ENCODE measurements at regions not wholly inside any gene's neighbourhood (a gene's known extent, or its start where the extent isn't known, plus 50 kb on each side); places are given as distances from the start of the nearest gene placed in this dataset.

DNA sequence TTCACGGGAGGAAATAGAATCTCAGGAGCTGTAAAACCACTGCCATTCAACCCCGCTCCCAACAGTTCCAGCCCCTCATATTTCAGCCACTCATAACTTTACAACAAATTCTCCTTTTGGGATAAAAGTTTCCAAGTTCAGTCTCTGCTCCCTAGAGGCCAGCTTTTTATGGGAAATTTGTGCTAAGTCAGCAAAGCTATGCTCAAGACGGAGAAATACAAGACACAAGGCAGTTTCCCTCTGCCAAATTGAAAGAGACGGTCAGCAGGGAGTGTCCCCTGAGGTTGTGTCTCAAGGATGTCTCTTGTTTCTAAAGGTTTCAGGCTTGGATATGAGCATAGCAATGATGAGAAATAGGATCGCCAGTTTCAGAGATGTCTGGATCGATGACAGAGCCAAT is 608.6 kb downstream of the CCDC171 start:
- H3K4me3 ChIP-seq (replicated peaks; ENCODE audit: low read depth, low read length): no peak overlapping the region
- DNase-seq (ENCODE audit: extremely low read depth, low read depth): no peak
- TF ChIP-seq, protein P1, sequence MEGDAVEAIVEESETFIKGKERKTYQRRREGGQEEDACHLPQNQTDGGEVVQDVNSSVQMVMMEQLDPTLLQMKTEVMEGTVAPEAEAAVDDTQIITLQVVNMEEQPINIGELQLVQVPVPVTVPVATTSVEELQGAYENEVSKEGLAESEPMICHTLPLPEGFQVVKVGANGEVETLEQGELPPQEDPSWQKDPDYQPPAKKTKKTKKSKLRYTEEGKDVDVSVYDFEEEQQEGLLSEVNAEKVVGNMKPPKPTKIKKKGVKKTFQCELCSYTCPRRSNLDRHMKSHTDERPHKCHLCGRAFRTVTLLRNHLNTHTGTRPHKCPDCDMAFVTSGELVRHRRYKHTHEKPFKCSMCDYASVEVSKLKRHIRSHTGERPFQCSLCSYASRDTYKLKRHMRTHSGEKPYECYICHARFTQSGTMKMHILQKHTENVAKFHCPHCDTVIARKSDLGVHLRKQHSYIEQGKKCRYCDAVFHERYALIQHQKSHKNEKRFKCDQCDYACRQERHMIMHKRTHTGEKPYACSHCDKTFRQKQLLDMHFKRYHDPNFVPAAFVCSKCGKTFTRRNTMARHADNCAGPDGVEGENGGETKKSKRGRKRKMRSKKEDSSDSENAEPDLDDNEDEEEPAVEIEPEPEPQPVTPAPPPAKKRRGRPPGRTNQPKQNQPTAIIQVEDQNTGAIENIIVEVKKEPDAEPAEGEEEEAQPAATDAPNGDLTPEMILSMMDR (IDR thresholded peaks at IDR 0.05; ENCODE audit: low read depth, low read length, missing control alignments): no peak

DNA sequence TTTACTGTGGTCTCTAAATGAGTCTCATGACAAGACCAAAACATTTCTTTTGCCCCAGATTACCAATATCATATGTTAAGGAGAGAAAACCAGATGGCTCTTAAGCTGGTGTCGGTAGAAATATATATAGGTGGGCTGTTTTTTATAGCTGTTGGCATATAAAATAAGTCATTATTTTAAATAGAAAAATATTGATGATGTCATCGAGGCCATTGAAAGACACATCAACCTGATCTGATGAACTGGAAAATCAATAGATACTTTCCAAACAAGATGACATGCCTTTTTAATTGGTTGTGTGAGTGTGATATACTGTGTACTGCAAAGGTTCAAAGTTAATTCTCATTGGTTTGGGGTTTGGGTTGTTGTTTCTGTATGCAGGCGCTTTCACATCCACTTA is 617.3 kb downstream of the CCDC171 start:
- TF ChIP-seq, protein P1 (IDR thresholded peaks at IDR 0.05; ENCODE audit: low read depth, low read length, missing control alignments): no peak

DNA sequence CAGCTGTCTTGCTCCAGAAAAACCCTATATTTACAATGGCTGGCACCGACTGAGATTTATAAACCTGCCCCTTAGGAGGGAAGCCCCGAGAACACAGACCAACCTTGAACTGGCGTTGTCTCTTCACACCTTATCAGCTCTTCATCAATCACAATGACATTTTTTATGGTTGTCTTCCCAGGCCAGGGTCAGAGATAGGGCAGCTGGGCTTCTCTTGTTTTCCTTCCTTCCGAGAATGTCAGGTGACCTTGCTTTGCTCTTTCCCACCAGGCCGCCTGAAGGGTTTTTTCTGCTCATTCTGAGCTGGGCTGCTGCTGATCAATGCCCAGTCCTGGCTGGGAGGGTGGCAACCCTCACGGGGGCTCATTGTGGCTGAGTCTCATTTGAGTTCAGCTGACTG is 619.1 kb downstream of the CCDC171 start:
- DNase-seq (ENCODE audit: extremely low read depth, low read depth): no peak
- TF ChIP-seq, protein P1 (IDR thresholded peaks at IDR 0.05; ENCODE audit: low read depth, low read length, missing control alignments): no peak
- no peak overlapping the region for H3K4me3 ChIP-seq (replicated peaks; ENCODE audit: low read depth, low read length)

More for the DNA sequence above, 617.3 kb downstream of the CCDC171 start:
- DNase-seq (ENCODE audit: extremely low read depth, low read depth): no peak
- no peak overlapping the region for H3K4me3 ChIP-seq (replicated peaks; ENCODE audit: low read depth, low read length)

GRCh38 chr9:16172796-16173195 is 620.0 kb downstream of the CCDC171 start:
- no peak overlapping the region for H3K4me3 ChIP-seq (replicated peaks; ENCODE audit: low read depth, low read length)
- TF ChIP-seq, protein P1 (IDR thresholded peaks at IDR 0.05; ENCODE audit: low read depth, low read length, missing control alignments): no peak
- DNase-seq (ENCODE audit: extremely low read depth, low read depth): no peak

DNA sequence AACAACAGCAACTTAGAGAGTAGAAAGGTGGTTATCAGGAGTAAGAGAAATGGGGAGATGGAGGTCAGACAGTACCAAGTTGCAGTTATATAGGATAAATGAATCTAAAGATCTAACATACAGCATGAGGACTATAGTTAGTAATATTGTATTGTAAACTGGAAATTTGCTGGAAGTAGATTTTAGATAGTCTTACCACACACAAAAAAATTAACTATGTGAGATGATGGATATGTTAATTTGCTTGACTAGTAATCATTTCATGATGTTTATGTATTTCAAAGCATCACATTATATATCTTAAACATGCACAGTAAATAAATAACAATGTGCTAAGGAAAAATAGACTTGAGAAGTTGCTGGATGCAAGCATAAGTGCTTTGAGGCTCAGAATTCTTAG is 622.1 kb downstream of the CCDC171 start:
- TF ChIP-seq, protein P1 (IDR thresholded peaks at IDR 0.05; ENCODE audit: low read depth, low read length, missing control alignments): no peak
- DNase-seq (ENCODE audit: extremely low read depth, low read depth): no peak
- no peak overlapping the region for H3K4me3 ChIP-seq (replicated peaks; ENCODE audit: low read depth, low read length)

DNA sequence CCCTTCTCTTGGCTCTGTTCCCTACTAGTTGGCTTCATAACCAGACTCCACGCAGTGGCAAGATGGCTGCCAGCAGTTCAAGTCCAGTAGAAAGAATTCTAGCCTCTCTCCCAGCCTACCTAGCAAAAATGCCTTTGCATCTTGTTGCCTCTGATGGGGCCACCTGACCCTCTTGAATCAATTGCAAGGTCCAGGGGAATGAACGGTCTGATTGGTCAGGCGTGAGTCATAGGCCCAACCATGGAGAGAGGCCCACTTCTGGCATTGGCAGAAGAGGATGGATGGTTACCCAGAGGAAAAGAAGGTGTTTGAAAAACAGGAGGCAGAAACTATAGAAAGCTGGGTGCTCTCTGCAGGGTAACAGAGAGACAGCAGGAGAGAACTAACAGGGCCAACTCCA is 622.6 kb downstream of the CCDC171 start:
- DNase-seq (ENCODE audit: extremely low read depth, low read depth): no peak
- TF ChIP-seq, protein P1 (IDR thresholded peaks at IDR 0.05; ENCODE audit: low read depth, low read length, missing control alignments): no peak
- H3K4me3 ChIP-seq (replicated peaks; ENCODE audit: low read depth, low read length): no peak overlapping the region

DNA sequence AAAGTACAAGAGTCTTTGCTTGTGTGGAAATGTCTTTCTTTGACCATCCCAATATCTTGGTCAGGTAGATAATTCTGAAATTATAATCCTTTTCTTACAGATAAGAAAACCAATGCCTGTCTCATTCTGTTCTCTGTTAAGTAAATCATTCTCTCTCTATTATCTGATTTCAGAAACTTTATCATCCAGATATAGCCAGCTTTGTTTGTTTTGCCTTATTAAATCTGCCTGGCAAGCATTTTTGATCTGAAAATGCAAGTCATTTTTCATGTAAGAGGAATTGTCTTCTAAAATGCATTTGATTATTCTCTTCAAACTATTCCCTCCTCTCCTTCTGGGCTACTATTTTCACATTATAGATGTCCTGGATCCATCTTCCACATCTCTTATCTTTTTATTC is 625.5 kb downstream of the CCDC171 start:
- TF ChIP-seq, protein P1 (IDR thresholded peaks at IDR 0.05; ENCODE audit: low read depth, low read length, missing control alignments): no peak
- DNase-seq (ENCODE audit: extremely low read depth, low read depth): no peak
- no peak overlapping the region for H3K4me3 ChIP-seq (replicated peaks; ENCODE audit: low read depth, low read length)
